Neural progenitor cell (in vitro differentiated cells): ENCODE measurements at regions not wholly inside any gene's neighbourhood (a gene's known extent, or its start where the extent isn't known, plus 50 kb on each side); places are given as distances from the start of the nearest gene placed in this dataset.

Experiments used
- EZH2 ChIP-seq: fragments of 200-600 bp; sonication (generic); IDR thresholded peaks from 2 replicates; pipeline ENCODE4 v1.6.1; 2017; ENCODE audit warnings: antibody characterized with exemption, mild to moderate bottlenecking, moderate library complexity
- TF ChIP-seq, protein P1 (sequence below): fragments of 200-600 bp; sonication (generic); IDR thresholded peaks from 2 replicates; pipeline ENCODE4 v1.5.1; 2017; ENCODE audit warnings: antibody characterized with exemption, mild to moderate bottlenecking

DNA sequence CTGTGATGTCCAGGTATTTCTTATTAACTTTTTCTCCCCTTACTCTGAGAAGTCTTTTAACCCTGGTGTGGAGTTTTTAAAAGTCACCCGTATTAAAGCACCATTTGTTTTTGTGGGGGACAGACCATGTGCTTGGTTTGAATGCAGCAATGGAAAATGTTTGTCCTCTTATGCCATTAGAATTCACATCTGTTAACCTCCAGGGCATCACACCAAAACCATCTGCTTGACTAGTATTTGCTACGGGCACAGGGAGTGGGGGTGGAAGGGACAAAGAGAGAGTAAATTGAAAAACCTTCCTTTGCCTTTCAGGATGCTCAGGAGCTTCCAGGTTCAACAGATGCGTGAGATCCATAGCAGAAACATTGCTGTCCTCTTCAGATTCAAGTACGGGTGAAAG lies 61.4 kb upstream of the GOLGA8B start:
- TF ChIP-seq, protein P1, sequence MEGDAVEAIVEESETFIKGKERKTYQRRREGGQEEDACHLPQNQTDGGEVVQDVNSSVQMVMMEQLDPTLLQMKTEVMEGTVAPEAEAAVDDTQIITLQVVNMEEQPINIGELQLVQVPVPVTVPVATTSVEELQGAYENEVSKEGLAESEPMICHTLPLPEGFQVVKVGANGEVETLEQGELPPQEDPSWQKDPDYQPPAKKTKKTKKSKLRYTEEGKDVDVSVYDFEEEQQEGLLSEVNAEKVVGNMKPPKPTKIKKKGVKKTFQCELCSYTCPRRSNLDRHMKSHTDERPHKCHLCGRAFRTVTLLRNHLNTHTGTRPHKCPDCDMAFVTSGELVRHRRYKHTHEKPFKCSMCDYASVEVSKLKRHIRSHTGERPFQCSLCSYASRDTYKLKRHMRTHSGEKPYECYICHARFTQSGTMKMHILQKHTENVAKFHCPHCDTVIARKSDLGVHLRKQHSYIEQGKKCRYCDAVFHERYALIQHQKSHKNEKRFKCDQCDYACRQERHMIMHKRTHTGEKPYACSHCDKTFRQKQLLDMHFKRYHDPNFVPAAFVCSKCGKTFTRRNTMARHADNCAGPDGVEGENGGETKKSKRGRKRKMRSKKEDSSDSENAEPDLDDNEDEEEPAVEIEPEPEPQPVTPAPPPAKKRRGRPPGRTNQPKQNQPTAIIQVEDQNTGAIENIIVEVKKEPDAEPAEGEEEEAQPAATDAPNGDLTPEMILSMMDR: no peak
- no peak for TF ChIP-seq EZH2
